Neural progenitor cell (in vitro differentiated cells): ENCODE measurements at regions not wholly inside any gene's neighbourhood (a gene's known extent, or its start where the extent isn't known, plus 50 kb on each side); places are given as distances from the start of the nearest gene placed in this dataset.

ENCODE experiments used
- EZH2 ChIP-seq: fragments of 200-600 bp; sonication (generic); IDR thresholded peaks from 2 replicates; pipeline ENCODE4 v1.6.1; 2017; ENCODE audit warnings: antibody characterized with exemption, mild to moderate bottlenecking, moderate library complexity
- EZH2phosphoT487 ChIP-seq: fragments of 200-600 bp; sonication (generic); IDR thresholded peaks from 2 replicates; pipeline ENCODE4 v1.6.1; 2017; ENCODE audit warnings: antibody characterized with exemption
- TF ChIP-seq, protein P1 (sequence below): fragments of 200-600 bp; sonication (generic); IDR thresholded peaks from 2 replicates; pipeline ENCODE4 v1.5.1; 2017; ENCODE audit warnings: antibody characterized with exemption, mild to moderate bottlenecking

DNA sequence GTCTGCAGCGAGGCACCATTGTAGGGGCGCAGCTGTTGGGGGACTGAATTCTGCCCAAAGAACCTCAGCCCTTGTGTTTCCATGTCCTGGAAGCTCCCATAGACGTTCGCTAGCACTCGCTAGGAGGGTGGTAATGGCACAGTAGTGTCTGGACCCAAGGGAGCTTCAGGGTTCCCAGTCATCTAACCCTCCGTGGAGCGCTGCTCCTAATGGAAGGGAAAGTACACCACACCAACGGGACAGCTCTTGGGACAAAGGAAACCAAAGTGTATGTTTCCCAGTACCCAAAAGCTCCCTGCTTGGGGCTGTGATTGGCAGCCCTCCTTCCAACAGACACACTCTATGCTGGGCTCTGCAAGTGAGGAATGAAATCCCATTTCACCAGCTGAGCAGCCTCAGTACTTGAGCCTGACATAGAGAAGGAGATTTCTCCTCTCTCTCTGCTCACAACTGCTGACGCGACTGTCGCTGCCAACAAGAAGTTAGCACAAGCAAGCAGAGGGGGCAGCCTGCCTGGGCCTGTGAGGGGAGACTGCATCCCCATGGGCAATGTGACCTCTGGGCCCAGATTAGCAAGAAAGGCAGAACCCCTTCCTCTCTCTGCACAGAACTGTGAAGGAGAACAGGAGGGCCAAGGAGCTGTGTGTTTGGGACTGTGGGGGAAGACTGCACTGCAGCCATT is 67.6 kb upstream of the SMARCAD1 start:
- TF ChIP-seq, protein P1, sequence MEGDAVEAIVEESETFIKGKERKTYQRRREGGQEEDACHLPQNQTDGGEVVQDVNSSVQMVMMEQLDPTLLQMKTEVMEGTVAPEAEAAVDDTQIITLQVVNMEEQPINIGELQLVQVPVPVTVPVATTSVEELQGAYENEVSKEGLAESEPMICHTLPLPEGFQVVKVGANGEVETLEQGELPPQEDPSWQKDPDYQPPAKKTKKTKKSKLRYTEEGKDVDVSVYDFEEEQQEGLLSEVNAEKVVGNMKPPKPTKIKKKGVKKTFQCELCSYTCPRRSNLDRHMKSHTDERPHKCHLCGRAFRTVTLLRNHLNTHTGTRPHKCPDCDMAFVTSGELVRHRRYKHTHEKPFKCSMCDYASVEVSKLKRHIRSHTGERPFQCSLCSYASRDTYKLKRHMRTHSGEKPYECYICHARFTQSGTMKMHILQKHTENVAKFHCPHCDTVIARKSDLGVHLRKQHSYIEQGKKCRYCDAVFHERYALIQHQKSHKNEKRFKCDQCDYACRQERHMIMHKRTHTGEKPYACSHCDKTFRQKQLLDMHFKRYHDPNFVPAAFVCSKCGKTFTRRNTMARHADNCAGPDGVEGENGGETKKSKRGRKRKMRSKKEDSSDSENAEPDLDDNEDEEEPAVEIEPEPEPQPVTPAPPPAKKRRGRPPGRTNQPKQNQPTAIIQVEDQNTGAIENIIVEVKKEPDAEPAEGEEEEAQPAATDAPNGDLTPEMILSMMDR: no peak
- TF ChIP-seq EZH2phosphoT487 (no peak), EZH2 (no peak)
